ENCODE measurements at regions not wholly inside any gene's neighbourhood (a gene's known extent, or its start where the extent isn't known, plus 50 kb on each side); places are given as distances from the start of the nearest gene placed in this dataset.
"Not testable (repeated sequence)": the region's sequence is repeated elsewhere in the genome, so short reads cannot be mapped to it uniquely, and the experiment has no call there.

- DNase-seq: no peak
These were observed 645.0 kb upstream of the TBL1XR1 start for GRCh38 chr3:177842302-177842701.

GRCh38 chr3:177842743-177843734, 645.8 kb upstream of the TBL1XR1 start:
- no peak for DNase-seq

GRCh38 chr3:177852001-177852807, 654.9 kb upstream of the TBL1XR1 start:
- DNase-seq: no peak

- no peak for DNase-seq
These were observed 657.7 kb upstream of the TBL1XR1 start for GRCh38 chr3:177855021-177855420.

GRCh38 chr3:177860184-177860583, 662.9 kb upstream of the TBL1XR1 start:
- no peak for DNase-seq

- no peak for DNase-seq
These were observed 665.7 kb upstream of the TBL1XR1 start for GRCh38 chr3:177862962-177863491.

- DNase-seq: not testable (repeated sequence)
These were observed 665.0 kb upstream of the KCNMB2 start for GRCh38 chr3:177871267-177871666.

- no peak for DNase-seq
These were observed 658.0 kb upstream of the KCNMB2 start for GRCh38 chr3:177878192-177878591.

- DNase-seq: no peak
These were observed 657.3 kb upstream of the KCNMB2 start for GRCh38 chr3:177878957-177879356.

GRCh38 chr3:177881351-177881750, 654.9 kb upstream of the KCNMB2 start:
- DNase-seq: no peak

GRCh38 chr3:177882124-177882648, 654.0 kb upstream of the KCNMB2 start:
- no peak for DNase-seq

- no peak for DNase-seq
These were observed 653.1 kb upstream of the KCNMB2 start for GRCh38 chr3:177883091-177883490.

- DNase-seq: no peak
These were observed 652.3 kb upstream of the KCNMB2 start for GRCh38 chr3:177883957-177884356.

- DNase-seq: no peak
These were observed 651.2 kb upstream of the KCNMB2 start for GRCh38 chr3:177885063-177885462.

GRCh38 chr3:177886501-177886900, 649.7 kb upstream of the KCNMB2 start:
- DNase-seq: no peak

GRCh38 chr3:177887475-177887874, 648.8 kb upstream of the KCNMB2 start:
- DNase-seq: no peak

- no peak for DNase-seq
These were observed 647.1 kb upstream of the KCNMB2 start for GRCh38 chr3:177889161-177889560.

- no peak for DNase-seq
These were observed 646.4 kb upstream of the KCNMB2 start for GRCh38 chr3:177889652-177890358.

GRCh38 chr3:177890359-177890683, 645.9 kb upstream of the KCNMB2 start:
- DNase-seq: no peak

- DNase-seq: not testable (repeated sequence)
These were observed 644.7 kb upstream of the KCNMB2 start for GRCh38 chr3:177891569-177891968.

GRCh38 chr3:177893331-177893730, 642.9 kb upstream of the KCNMB2 start:
- no peak for DNase-seq
